ENCODE measurements at regions not wholly inside any gene's neighbourhood (a gene's known extent, or its start where the extent isn't known, plus 50 kb on each side); places are given as distances from the start of the nearest gene placed in this dataset.

GRCh38 chr4:188722911-188723310 lies 583.7 kb downstream of the TRIML1 start:
- H4K20me1 ChIP-seq (ENCODE audit: insufficient read depth): no peaks in the 10 kb centered on the region
- no peak overlapping the region for H3K4me3 ChIP-seq (IDR thresholded peaks at IDR 0.05; ENCODE audit: insufficient read depth, low read depth, low read length)
- no peak overlapping the region for H3K4me2 ChIP-seq
- H3K27me3 ChIP-seq (ENCODE audit: insufficient read depth, low read depth): no peaks in the 10 kb centered on the region
- no peak overlapping the region for H2AFZ ChIP-seq (ENCODE audit: low read depth)
- H3K79me2 ChIP-seq (ENCODE audit: insufficient read depth, low read depth): no peaks in the 10 kb centered on the region
- TF ChIP-seq, protein P1, sequence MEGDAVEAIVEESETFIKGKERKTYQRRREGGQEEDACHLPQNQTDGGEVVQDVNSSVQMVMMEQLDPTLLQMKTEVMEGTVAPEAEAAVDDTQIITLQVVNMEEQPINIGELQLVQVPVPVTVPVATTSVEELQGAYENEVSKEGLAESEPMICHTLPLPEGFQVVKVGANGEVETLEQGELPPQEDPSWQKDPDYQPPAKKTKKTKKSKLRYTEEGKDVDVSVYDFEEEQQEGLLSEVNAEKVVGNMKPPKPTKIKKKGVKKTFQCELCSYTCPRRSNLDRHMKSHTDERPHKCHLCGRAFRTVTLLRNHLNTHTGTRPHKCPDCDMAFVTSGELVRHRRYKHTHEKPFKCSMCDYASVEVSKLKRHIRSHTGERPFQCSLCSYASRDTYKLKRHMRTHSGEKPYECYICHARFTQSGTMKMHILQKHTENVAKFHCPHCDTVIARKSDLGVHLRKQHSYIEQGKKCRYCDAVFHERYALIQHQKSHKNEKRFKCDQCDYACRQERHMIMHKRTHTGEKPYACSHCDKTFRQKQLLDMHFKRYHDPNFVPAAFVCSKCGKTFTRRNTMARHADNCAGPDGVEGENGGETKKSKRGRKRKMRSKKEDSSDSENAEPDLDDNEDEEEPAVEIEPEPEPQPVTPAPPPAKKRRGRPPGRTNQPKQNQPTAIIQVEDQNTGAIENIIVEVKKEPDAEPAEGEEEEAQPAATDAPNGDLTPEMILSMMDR (conservative IDR thresholded peaks at IDR 0.05; ENCODE audit: low read depth, low read length): no peak
- no peaks in the 10 kb centered on the region for H3K36me3 ChIP-seq (ENCODE audit: insufficient read depth)
- no peak overlapping the region for H3K27ac ChIP-seq
- H3K4me1 ChIP-seq (ENCODE audit: low read depth, poor library complexity, severe bottlenecking): no peaks in the 10 kb centered on the region
- H3K9ac ChIP-seq: no peak overlapping the region

DNA sequence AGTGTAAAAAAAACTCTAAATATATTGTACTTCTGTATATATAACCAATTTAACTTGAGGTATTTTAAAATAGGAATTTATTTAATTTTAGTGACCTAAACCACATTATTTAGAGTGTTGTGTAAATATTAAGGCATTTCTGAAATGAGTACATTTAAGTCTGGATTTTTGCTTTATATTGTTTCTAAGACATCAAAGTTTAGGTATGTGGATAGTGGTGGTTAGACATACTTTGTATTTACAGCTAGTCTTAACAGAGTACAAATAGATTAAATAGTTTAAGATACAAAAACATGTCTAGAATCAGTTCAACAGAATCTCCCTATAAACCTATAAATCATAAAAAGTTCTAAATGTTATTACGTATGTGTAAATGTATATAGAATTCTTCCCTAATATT lies 588.5 kb downstream of the TRIML1 start:
- no peak overlapping the region for H3K27ac ChIP-seq
- H3K36me3 ChIP-seq (ENCODE audit: insufficient read depth): no peaks in the 10 kb centered on the region; the same call in 1 of the 2 replicates
- no peaks in the 10 kb centered on the region for H3K79me2 ChIP-seq (ENCODE audit: insufficient read depth, low read depth)
- TF ChIP-seq, protein P1 (conservative IDR thresholded peaks at IDR 0.05; ENCODE audit: low read depth, low read length): no peak
- H3K9ac ChIP-seq: no peak overlapping the region
- H4K20me1 ChIP-seq (ENCODE audit: insufficient read depth): no peaks in the 10 kb centered on the region
- no peaks in the 10 kb centered on the region for H3K4me1 ChIP-seq (ENCODE audit: low read depth, poor library complexity, severe bottlenecking)
- no peak overlapping the region for H2AFZ ChIP-seq (ENCODE audit: low read depth)
- no peak overlapping the region for H3K4me2 ChIP-seq
- no peaks in the 10 kb centered on the region for H3K27me3 ChIP-seq (ENCODE audit: insufficient read depth, low read depth)
- H3K4me3 ChIP-seq (IDR thresholded peaks at IDR 0.05; ENCODE audit: insufficient read depth, low read depth, low read length): no peak overlapping the region

DNA sequence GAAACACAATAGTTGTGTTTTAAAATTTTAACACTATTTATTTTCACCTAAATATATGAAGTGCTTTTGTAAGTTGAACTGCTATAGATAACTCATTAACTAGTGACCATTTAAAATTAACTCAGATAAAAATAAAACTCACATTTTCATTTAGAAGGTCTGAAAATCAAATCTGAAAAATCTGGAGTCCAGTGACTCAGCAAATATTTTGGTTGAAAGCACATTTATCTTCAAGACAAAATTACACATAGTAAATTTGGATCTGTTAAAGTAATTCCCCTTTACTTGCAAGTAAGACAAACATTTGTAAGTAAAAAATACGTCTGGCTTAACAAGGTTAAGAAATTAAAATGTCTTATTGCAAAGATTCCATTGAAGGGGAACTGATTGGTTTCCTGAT lies 589.1 kb downstream of the TRIML1 start:
- no peak overlapping the region for H3K27ac ChIP-seq
- H4K20me1 ChIP-seq (ENCODE audit: insufficient read depth): no peaks in the 10 kb centered on the region
- H3K4me1 ChIP-seq (ENCODE audit: low read depth, poor library complexity, severe bottlenecking): no peaks in the 10 kb centered on the region
- H3K9ac ChIP-seq: no peak overlapping the region
- H3K79me2 ChIP-seq (ENCODE audit: insufficient read depth, low read depth): no peaks in the 10 kb centered on the region
- H3K27me3 ChIP-seq (ENCODE audit: insufficient read depth, low read depth): no peaks in the 10 kb centered on the region
- H3K4me3 ChIP-seq (IDR thresholded peaks at IDR 0.05; ENCODE audit: insufficient read depth, low read depth, low read length): no peak overlapping the region
- TF ChIP-seq, protein P1 (conservative IDR thresholded peaks at IDR 0.05; ENCODE audit: low read depth, low read length): no peak
- no peak overlapping the region for H2AFZ ChIP-seq (ENCODE audit: low read depth)
- H3K4me2 ChIP-seq: no peak overlapping the region
- H3K36me3 ChIP-seq (ENCODE audit: insufficient read depth): no peaks in the 10 kb centered on the region; the same call in 1 of the 2 replicates

GRCh38 chr4:188732131-188732530 lies 592.9 kb downstream of the TRIML1 start:
- H3K27me3 ChIP-seq (ENCODE audit: insufficient read depth, low read depth): no peaks in the 10 kb centered on the region
- TF ChIP-seq, protein P1 (conservative IDR thresholded peaks at IDR 0.05; ENCODE audit: low read depth, low read length): no peak
- no peaks in the 10 kb centered on the region for H3K79me2 ChIP-seq (ENCODE audit: insufficient read depth, low read depth)
- no peak overlapping the region for H3K27ac ChIP-seq
- no peak overlapping the region for H3K9ac ChIP-seq
- no peaks in the 10 kb centered on the region for H3K4me1 ChIP-seq (ENCODE audit: low read depth, poor library complexity, severe bottlenecking)
- no peaks in the 10 kb centered on the region for H4K20me1 ChIP-seq (ENCODE audit: insufficient read depth)
- H3K4me2 ChIP-seq: no peak overlapping the region
- no peak overlapping the region for H3K4me3 ChIP-seq (IDR thresholded peaks at IDR 0.05; ENCODE audit: insufficient read depth, low read depth, low read length)
- no peak overlapping the region for H2AFZ ChIP-seq (ENCODE audit: low read depth)
- H3K36me3 ChIP-seq (ENCODE audit: insufficient read depth): no peaks in the 10 kb centered on the region; the same call in 1 of the 2 replicates
